ENCODE measurements at regions not wholly inside any gene's neighbourhood (a gene's known extent, or its start where the extent isn't known, plus 50 kb on each side); places are given as distances from the start of the nearest gene placed in this dataset.

GRCh38 chr2:128702616-128703015, 383.9 kb upstream of the HS6ST1 start:
- TF ChIP-seq, protein P1, sequence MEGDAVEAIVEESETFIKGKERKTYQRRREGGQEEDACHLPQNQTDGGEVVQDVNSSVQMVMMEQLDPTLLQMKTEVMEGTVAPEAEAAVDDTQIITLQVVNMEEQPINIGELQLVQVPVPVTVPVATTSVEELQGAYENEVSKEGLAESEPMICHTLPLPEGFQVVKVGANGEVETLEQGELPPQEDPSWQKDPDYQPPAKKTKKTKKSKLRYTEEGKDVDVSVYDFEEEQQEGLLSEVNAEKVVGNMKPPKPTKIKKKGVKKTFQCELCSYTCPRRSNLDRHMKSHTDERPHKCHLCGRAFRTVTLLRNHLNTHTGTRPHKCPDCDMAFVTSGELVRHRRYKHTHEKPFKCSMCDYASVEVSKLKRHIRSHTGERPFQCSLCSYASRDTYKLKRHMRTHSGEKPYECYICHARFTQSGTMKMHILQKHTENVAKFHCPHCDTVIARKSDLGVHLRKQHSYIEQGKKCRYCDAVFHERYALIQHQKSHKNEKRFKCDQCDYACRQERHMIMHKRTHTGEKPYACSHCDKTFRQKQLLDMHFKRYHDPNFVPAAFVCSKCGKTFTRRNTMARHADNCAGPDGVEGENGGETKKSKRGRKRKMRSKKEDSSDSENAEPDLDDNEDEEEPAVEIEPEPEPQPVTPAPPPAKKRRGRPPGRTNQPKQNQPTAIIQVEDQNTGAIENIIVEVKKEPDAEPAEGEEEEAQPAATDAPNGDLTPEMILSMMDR (IDR thresholded peaks at IDR 0.05; ENCODE audit: insufficient read depth, low read length) = no peak
- TF ChIP-seq POLR2AphosphoS5 (IDR thresholded peaks at IDR 0.05; ENCODE audit: low read depth) = no peak

Data from HL-60 (cell line).